GM10266 (cell line): ENCODE measurements at regions not wholly inside any gene's neighbourhood (a gene's known extent, or its start where the extent isn't known, plus 50 kb on each side); places are given as distances from the start of the nearest gene placed in this dataset.

ENCODE experiments used
- DNase-seq: peaks from one replicate; pipeline ENCODE4 v3.0.0; 2012; ENCODE audit errors: extremely low spot score
- TF ChIP-seq, protein P1 (sequence below): IDR thresholded peaks from 2 replicates; pipeline ENCODE4 v1.5.1; 2012; ENCODE audit warnings: mild to moderate bottlenecking, low read depth; ENCODE audit not compliant: control insufficient read depth, insufficient read depth; ENCODE audit errors: missing control alignments

DNA sequence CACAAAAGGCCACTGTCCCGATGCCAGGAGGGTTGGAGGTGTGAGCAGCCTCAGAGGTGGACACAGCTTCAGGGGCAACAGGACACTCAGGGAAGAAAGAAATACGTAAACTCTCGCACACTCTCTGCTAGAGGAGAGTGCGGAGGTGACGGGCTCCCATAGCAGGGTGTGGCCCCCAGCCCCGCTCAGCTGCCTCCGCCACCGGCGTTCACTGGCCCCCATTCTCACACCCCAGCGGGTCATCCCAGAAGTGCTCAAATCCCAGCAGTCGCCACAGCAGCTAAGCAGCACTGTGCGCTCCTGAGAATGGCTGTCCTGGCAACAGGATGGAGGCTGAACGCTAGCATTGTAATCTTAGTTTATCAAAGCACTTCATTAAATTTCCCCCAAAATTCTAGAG, 315.6 kb upstream of the SALL3 start:
- TF ChIP-seq, protein P1, sequence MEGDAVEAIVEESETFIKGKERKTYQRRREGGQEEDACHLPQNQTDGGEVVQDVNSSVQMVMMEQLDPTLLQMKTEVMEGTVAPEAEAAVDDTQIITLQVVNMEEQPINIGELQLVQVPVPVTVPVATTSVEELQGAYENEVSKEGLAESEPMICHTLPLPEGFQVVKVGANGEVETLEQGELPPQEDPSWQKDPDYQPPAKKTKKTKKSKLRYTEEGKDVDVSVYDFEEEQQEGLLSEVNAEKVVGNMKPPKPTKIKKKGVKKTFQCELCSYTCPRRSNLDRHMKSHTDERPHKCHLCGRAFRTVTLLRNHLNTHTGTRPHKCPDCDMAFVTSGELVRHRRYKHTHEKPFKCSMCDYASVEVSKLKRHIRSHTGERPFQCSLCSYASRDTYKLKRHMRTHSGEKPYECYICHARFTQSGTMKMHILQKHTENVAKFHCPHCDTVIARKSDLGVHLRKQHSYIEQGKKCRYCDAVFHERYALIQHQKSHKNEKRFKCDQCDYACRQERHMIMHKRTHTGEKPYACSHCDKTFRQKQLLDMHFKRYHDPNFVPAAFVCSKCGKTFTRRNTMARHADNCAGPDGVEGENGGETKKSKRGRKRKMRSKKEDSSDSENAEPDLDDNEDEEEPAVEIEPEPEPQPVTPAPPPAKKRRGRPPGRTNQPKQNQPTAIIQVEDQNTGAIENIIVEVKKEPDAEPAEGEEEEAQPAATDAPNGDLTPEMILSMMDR: no peak
- no peak for DNase-seq

DNA sequence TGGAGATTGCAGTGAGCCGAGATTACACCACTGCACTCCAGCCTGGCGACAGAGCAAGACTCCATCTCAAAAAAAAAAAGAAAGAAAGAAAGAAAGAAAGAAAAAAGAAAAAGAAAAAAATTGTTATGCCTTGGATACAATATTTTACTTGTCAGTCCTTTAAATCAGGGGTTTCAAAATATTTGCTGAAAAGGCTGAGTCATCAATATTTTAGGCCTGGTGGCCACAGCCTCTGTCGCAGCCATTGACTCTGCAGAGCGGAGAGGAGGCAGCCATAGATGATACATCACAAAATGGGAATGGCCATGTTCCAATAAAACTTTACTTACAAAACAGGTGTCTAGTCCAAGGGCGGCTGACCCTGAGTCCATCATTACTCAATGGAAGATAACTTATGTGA, 314.8 kb upstream of the SALL3 start:
- DNase-seq: no peak
- TF ChIP-seq, protein P1: no peak

DNA sequence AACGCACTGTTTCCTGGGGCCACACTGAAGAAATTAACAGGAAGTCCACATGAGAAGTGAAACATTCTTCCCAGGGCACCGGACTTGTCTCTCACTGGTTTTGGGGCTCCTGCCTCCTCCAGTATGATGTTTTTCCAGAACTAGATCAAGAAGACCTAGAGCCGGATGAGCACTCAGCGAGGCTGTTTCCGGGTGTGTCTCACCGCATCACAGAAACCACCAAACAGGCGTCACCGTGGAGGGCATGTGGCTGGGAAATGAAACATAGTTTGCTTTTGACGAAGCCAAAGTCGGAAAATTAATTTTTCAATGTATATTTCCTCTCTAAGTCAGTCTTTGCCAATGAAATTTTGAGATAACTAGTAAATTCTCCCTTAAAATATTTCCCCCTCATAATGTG, 314.0 kb upstream of the SALL3 start:
- no peak for DNase-seq
- TF ChIP-seq, protein P1: no peak

DNA sequence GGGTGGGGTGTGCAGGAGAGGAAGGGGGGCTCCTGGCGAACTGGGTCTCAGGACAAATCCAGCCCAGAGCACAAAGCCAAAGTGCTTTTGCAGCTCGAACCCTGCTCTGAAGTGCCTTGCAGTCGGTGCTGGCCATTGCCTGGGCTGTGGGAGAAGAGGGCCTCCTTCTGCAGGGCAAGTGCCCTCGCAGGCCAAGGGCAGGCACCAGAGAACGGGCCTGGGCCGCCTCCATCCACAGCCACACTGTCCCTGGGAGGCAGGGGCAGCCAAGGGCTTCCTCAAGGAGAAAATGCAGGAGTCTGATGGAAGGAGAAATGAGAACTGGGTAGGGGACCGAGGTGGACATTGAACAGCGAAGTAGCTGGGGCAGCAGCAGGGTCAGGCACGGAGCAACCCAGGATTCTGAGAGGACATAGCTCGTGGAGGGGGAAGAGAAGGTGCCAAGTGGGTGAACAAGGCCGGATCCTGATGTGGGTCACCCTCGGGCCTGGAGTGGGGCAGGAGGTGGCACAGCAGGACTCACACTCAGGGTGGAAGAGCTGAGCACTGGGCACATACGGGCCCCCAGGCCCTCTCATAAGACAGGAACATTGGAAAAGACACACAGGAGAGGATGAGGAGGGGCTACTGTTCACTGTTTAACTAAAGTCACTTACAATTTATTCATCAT, 312.8 kb upstream of the SALL3 start:
- TF ChIP-seq, protein P1: no peak
- no peak for DNase-seq

DNA sequence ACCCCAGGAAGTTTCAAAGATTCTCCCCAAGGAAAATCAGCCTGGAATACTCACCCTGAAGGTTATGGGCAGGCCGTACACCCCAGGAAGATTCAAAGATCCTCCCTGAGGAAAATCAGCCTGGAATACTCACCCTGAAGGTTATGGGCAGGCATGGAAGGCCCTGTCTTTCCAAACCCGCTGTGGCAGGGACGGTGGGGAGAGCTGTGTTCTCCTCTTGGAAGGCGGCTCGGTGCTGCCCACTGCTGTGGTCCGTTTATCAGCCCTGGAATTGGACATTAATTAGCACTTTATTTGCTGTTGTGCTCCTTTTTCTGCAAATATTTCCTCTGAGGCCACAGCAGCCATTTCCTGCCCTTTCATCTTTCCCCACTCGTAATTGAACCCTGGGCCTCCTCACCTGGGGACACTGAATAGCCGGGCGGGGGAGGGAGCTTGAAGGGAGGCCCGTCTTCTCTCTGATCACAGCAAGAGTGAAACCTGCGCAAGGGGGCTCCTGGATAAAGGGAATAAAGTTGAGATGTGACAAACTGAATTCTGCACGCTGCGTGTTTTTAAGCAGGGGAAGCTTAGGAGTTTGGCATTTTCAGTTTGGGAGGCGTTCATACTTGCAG, 308.7 kb upstream of the SALL3 start:
- TF ChIP-seq, protein P1: no peak
- DNase-seq: no peak

DNA sequence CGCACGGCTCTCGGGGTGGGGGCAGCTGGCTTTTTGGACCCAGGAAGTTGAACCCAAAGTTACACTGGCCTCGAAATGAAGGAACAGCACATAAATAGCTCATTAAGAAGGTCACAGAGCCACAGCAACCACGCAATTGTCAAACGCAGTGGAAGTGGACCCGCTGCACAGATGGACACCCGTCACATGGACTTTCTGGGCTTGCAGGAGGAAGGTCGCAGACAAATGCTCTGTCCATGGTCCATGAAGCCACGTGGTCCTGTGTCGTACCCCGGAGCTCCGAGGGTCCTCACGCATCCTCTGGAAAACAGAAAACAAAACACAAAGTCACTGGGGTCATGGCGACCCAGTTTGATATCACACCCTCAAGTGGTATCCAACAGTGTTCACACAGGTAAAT, 308.1 kb upstream of the SALL3 start:
- TF ChIP-seq, protein P1: no peak
- DNase-seq: no peak

DNA sequence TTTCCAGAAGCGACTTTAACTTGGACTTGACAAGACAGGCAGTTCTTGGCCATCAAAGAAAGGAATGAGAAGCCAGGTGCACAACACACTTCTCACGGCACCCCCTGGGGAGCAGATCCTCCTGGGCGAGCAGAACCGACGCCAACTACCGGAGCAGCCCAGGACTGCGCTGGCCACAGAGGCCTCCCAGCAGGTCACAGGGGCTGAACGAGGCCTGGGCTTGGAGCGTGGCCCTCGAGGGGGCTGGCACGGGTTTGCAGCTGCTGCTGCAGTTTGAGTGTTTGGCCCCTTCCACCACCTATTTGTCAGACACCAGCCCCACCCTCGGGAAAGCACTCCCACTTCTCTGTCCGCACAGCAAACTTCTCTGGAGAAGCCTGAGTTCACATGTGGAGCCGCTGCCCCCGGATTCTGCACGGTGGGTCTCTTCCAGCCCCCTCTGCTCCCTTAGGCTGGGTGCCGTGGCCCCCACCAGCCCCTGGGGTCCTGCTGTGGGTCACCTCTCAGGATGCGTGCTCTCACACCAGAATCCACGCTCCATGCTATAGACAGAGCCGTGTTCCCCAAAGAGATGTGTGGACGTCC, 306.7 kb upstream of the SALL3 start:
- TF ChIP-seq, protein P1: no peak
- DNase-seq: no peak
